NOMO-1 treated with DMSO at 0.1 percent for 48 hours (cell line): ENCODE measurements at regions not wholly inside any gene's neighbourhood (a gene's known extent, or its start where the extent isn't known, plus 50 kb on each side); places are given as distances from the start of the nearest gene placed in this dataset.
"Not testable (repeated sequence)": the region's sequence is repeated elsewhere in the genome, so short reads cannot be mapped to it uniquely, and the experiment has no call there.

Experiments used
- DNase-seq: peaks from one replicate; lab custom pipeline; 2025; ENCODE audit not compliant: unreplicated experiment; lab: John Stamatoyannopoulos, UW

DNA sequence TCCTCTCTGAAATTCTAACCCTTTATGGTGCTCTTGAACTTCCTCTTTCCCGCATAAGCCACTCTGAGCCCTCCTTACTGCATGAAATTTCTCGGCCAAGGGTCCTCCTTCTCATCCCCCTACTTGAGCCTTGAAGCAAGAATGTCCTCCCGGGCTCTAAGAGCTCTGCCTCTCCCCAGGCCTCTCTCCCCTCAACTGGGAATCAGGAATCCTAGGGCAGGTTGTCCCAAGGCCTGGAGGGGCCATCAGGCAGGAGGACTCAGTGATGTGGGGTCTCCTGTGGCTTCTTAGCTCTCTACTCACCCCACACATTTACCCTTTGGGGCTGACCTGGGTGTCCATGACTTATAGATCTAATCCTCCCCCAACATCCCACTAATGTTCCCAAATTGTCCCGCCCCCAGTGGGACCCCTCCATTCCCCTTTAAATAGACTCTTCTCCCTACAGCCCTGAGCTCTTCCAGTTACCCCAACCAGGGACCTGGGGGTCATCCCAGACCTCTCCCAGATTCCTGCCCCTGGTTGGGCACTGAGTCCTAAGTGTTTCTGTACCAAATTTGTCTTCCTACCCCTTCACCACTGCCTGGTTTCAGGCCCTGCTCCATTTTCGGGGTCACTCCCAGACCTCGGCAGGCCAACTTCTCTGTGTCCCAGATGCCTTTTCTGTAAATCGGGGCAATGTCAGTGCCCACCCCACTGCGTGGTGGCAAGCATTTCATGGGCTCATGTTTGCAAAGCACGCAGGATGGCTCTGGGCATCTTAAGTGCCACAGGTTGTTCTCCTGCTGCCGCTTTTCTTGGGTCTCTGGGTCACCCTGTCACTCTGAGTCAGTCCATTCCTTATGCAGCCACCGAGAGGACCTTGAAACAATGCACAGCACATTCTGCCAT lies 171.2 kb downstream of the ASB1 start:
- DNase-seq = peak; percentile 1

DNA sequence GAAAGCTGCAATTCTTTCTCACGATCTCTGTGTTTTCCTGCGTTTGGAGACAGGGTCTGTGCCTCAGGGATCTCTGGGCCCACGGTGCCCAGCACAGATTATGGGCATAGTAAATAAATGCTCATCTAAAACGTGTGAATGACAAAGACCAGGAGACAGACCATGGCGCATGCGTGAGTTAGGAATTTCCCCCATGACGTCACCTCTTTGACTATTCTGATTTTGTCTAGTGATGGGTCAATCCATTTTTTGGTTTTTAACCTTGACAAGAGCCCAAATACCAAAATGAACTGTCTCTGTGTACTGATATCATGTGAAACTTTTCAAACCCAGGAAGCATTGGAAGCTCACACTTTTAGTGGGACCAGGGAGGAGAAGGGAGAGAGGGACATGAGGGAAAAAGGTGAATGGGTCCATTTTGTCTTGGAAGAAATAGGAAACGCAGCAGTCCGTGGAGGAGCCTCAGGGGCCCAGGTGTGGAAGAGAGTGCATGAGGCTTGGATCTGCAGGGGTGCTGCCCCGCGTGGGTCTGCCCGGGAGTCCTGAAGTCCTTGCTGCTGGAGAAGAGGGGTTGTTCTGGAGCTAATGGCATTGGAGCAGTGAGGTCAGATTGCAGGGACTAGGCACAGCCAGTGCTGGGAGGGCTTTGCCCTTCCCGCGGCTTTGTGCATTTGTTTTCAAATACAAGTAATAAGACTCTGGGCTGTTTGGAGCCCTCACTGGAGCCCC lies 172.2 kb downstream of the ASB1 start:
- no peak for DNase-seq

DNA sequence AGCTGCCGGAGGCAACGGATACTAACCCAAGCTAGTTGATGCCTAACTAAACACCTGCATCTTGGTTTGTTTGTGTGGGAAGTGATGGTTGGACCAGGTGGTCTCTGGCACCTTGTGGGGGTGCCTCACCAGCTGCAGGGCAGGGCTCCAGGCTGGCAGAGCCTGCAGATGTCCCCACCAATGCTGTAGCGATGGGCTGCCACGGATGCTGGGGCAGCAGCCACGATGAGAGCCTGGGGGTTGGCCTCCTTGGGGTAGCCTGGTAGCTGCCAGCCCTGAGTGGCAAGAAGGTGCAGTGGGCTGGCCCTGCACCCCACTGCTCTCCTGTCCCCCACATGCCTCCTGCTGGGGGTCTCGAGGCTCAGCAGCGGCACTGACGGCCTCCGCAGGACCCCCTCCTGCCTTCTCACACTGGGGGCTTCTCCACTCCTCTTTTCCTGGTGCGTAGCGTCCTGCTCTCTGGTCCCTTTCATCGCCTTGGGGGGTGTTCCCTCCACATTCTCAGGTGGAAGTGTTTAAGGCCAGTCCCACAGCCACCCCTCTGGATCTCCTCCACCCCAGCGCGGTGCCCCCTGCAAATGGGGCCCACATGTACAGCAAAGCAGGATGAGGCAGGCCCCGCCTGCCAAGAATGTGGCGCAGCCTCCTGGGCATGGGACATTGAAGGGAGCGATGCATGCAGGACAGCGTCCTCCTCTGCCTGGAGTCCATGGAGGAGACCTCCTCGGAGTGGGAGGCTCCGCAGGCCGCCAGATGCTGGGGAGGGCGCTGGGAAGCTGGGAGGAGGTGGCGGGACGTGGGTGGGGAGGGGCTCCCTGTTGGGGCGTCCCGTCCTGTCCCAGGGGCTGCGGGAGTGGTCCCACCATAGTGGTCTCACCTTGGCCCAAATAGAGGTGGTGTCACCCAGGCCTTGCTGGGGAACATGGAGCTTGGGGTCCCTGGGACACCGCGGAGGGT lies 173.1 kb downstream of the ASB1 start:
- DNase-seq = no peak

DNA sequence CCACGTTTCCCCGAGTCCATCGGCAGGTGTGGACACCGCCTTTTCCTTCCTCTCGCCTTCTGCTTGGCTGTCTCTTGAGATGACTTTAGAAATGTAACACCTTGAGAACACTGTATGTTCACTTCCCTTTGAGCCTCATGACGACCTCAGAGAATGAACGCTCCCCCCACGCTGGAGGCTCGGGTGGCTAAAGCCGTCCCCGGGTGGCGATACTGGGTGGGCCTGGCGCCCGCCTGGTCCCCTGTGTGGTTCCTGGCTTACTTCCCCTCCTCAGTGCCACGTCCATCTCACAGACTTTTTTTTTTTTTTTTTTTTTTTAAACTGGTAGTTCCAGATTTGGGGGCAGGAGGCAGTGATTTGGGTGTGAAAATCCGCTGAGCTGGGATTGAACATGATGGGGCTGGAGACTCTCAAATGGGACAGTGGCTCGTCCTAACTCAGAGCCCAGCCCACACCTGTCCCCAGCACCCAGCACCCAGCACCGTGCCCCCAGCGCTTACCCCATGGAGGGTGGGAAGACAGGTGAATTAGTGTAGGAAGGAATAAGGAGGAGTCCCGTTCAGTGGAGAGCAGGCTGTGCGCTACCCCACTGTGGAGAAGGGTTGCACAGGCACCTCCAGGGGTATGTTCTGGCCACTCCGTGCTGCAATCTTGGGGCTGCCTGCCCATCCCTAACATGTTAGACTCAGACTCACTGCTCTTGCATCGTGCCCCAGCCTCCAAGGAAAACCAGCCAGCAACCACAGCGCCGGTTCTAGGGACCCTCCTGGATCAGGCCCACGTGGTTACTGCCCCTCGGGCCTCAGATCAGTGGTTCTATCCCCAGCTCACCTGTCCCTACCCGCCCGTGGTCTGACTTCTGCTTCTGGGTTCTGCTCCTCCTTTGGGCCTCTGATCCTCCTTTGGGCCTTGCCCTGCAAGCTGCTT lies 174.0 kb downstream of the ASB1 start:
- DNase-seq = no peak

DNA sequence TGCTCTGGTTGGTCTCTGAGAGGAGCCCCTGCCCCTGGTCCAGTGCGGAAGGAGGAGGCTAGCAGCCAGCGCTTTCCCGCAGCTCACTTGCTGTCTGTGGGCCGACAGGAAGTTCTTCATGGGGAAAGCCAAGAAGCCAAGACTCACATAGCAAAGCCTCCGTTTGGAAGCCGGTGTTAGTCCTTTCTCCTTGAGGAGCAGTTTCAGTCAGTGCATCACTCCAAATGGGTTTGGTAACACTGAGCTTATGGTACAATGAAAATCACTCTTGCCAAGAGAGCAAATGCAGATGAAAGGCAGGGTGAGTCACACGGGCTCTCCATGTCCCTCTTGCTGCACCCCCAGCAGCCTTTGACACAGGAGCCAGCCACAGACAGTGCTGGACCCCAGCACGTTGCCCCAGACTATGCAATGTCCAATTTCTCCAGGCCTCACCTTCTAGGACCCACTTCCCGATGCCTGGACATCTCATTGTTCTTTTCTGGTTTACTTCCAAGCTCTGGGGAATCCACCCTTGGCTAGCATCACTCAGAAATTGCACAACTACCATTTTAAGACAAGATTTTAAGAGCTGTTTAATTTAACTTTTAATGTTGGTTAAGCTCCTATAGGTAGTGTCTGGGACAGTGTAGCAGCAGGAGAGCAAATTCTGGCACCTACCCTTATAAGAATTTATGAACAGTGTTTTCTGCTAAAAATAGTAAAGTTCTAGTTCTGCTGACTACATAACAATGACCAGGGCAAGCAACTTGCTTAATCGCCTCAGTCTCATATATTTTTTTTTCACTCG lies 174.9 kb downstream of the ASB1 start:
- no peak for DNase-seq

DNA sequence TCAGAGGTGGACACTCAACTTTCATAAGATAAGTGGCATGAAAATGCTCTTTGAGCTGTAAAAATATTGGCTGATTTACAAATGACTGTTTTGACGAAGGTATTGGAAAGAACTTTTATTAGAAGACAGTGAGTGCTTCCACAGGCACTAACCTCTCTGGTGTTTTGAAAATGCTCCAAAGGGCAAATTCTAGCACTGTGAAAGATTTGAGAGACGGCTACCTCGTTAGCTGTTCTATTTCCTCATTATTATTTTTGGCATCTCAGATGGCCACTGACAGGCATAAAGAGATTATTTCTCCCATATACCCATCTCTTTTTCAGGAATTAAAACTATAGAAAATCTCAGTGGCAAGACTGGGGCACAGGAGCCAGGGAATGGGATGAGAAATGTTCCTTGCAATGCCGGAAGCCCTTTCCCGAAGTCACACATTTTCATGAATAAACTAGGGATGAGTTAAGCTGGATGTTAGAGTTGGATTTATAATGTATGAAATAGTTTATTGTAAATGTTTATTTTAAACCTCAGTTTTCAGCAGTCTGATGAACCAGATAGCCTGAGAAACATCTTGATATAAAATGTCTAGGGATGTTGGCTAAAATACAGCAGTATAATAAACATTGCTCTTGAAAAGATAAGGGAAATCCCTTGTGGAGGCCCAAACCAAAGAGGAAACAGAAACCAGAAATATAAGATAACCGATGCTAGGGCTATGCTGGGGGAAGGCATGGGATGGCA lies 175.7 kb downstream of the ASB1 start:
- DNase-seq = no peak

DNA sequence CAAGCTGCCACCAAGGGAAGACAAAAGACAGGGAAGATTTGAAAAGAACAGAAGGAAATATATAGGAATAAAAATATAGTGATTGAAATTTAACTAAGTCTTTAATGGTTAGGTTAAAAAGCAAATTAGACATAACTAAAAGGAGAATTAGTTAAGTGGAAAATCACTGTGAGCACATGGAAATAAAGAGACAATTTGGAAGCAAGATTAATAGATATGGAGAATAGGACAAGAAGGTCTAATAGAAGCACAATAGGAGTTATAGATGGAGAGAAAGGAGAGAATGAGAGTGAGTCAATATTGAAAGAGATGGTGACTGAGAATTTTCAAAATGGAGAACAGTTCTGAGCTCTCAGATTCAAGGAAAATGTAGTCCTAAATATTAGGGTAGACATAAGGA lies 176.9 kb downstream of the ASB1 start:
- no peak for DNase-seq

DNA sequence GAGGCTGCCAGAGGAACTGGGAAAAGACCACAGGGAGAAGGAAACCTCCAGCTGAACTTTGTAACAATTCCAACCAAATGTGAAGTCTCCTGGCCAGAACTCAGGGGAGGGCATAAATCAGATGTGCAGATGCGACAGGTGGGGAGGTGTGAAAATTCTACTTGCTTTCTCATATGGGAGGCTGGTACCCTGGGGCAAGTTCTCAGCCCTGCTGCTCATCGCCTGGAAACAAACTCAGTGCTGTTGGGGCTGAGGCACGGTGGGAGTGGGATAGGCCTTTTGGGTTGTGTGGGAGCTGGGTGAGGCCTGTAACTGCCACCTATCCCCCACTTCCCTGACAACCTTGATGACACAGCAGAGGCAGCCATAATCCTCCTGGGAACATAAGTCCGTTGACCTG lies 179.6 kb downstream of the ASB1 start:
- no peak for DNase-seq

DNA sequence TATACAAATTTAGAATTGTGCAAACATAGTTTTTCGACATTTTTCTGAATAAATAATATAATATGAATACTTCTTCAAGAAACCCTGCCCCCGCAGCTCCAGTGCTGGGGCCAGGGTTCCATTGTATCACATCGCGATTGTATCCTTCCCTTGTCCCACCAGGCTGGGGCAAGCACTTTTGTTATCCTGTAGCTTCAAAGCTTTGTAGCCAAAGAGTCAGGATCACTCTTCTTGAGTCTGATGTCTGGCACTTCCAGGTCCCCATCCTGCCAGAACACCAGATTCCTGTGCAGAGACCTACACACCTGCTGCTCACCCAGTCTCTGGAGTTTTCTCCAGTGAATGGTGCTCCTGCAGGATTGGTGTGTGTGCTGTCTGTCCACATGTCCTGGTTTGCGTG lies 186.9 kb downstream of the ASB1 start:
- no peak for DNase-seq

DNA sequence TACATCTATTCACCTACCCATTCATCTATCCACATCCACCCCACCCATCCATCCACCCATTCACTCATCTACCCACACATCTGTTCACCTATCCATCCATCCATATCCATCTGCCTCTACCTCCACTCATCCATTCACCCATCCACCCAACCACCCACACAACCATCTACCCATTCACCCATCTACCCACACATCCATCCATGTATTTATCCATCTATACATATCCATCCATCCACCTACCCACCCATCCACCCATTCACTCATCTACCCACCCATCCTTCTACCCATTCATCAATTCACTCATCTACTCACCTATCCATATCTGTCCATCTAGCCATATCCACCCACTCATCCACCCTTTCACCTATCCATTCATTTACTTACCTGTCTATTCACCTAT lies 187.6 kb downstream of the ASB1 start:
- DNase-seq = no peak

DNA sequence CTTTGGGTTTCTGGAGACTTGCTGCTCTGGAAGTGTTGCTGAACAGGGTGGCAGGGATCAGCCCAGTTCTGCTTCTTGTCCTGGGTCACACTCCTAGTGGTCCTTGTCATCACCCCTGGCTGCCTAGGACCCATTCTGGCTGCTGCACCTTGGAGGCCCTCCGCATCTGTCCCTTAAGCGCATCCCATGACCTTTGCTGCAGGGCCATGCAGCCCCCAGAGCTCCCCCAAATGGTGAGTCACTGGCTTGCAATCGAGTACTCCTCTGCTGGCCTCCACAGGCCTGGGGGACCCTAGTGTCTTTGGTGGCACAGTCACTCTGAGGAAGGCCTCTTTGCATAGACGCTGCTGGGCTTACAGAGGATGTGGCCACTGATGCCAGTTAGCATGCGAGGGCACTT lies 188.5 kb downstream of the ASB1 start:
- DNase-seq = no peak

DNA sequence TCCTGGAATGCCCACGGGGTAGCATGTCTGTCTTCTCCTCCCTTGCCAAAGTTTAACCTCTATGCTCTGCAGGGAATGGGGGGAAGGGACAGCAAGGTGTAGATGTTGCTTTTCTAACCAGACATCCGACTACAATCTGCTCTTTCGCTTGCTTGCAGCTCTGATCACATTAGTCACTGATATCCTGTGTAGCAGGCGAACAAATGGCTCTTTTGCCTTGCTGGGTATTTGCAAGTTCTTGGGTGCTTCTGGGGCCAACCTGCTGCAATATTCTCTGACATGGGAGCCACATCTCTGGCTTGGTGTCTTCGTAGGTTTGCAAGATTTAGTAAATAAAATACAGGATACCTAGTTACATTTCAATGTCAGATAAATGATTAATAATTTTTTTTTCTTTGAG lies 190.0 kb downstream of the ASB1 start:
- DNase-seq = no peak

DNA sequence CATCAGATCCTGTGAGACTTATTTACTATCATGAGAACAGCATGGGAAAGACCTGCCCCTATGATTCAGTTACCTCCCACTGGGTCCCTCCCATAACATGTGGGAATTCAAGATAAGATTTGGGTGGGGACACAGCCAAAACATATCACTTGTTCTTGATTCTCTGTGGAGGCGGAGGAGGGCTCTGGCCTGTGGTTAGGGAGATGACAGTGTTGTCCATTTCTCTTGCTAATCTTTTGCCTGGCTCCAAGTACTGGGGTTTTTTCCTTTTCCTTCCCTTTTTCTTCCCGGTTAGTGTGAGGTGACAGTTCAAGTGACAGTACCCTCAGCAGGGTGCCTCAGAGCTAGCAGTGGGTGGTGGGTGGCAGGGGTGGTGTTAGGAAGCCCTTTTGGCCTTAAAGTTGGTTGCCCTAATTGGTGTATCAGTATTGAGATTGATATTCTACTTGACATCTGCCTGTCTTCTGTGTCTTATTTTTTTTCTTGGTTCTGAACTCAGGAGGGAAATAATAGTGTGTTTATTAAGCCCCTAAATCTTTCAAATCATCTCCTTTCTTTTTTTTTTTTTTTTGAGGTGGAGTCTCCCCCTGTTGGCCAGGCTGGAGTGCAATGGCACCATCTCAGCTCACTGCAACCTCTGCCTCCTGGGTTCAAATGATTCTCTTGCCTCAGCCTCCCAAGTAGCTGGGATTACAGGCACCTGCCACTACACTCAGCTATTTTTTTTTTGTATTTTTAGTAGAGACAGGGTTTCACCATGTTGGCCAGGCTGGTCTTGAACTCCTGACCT lies 192.0 kb downstream of the ASB1 start:
- DNase-seq = not testable (repeated sequence)

DNA sequence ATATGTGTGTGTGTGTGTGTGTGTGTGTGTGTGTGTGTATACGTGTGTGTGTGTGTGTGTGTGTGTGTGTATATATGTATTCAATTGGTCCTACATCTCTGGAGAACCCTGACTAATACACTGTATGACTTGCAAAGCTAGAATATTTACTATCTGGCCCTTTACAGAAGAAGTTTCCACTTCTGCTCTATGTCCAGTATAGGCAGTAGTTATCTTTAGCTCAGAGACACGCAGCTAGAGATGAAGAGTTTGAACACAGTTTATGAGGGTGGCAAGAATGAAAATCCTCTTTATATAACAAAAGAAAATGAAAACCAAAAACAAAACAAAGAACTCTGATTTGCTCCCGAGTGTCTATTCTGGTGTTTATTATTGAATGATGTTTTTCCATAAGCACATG lies 201.2 kb downstream of the ASB1 start:
- no peak for DNase-seq

DNA sequence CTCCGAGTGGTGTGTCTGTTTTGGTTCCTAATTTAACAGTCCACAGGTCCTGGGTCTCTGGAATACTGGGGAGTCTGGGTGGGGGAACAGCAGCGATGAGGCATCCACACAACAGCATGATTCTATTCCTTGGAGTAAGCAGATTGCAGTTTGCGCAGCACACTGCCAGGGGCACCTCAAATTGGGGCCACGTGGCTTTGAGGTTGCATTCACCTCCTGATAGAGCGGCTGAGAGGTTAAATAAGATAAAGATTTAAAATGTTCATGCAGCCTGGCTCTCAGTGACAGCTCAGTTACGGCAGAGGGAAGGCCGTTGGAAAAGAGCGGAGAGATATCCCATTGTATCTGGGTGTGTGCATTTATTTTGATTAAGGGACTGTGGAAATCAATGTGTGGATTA lies 202.3 kb downstream of the ASB1 start:
- DNase-seq = no peak

DNA sequence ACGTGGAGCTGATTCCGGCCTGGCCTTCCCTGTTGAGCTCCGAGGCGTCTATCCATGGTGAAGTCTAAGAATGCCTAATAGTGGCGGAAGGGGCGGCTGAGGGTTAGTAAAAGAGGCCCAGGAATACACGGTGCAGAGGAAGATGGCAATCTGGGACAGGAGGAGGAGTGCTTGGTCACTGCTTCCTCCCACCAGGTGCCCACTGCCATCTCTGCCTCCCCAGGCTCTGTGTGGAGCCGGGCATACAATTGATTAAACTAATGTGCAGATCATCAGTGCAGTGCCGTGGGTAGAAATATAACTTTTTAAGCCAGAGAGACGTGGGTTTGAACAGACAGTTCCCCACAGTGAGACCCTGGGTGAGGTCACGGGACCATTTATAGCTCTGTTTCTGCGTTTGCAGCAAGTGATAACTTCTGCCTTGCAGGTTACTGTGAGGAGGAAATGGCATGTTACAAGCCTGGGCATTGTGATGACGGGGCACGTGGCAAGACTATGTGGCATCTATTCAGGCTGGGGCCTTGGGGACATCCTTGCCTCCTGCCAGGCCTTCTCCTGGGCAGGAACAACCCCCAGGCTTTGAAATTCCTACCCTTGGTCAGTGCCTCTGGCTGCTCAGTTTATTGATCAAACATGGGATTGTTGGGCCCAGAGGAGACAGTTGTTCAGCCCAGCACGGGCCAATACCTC lies 204.9 kb downstream of the ASB1 start:
- no peak for DNase-seq
